Osteocyte (in vitro differentiated cells): ENCODE measurements at regions not wholly inside any gene's neighbourhood (a gene's known extent, or its start where the extent isn't known, plus 50 kb on each side); places are given as distances from the start of the nearest gene placed in this dataset.

Experiments used
- DNase-seq: peaks from one replicate; pipeline ENCODE4 v3.0.0; 2021; ENCODE audit warnings: mixed read lengths; ENCODE audit not compliant: unreplicated experiment; ENCODE audit errors: extremely low spot score
- H3K27ac Mint-ChIP-seq: one replicate; pipeline ENCODE4 v1.8.0; 2021; ENCODE audit warnings: mild to moderate bottlenecking, mixed read lengths; ENCODE audit not compliant: unreplicated experiment
- H3K27me3 Mint-ChIP-seq: one replicate; pipeline ENCODE4 v1.8.0; 2021; ENCODE audit warnings: mixed read lengths; ENCODE audit not compliant: unreplicated experiment
- H3K36me3 Mint-ChIP-seq: one replicate; pipeline ENCODE4 v1.8.0; 2021; ENCODE audit warnings: mixed read lengths; ENCODE audit not compliant: unreplicated experiment
- H3K4me1 Mint-ChIP-seq: one replicate; pipeline ENCODE4 v1.8.0; 2021; ENCODE audit warnings: mixed read lengths; ENCODE audit not compliant: unreplicated experiment
- H3K4me3 Mint-ChIP-seq: one replicate; pipeline ENCODE4 v1.8.0; 2021; ENCODE audit warnings: mild to moderate bottlenecking, moderate library complexity, mixed read lengths; ENCODE audit not compliant: unreplicated experiment
- H3K9me3 Mint-ChIP-seq: one replicate; pipeline ENCODE4 v1.8.0; 2021; ENCODE audit warnings: mixed read lengths; ENCODE audit not compliant: unreplicated experiment
- TF ChIP-seq, protein P1 (sequence below): fragments of 200-600 bp; sonication (generic); IDR thresholded peaks from 2 replicates; pipeline ENCODE4 v1.5.0; 2021; ENCODE audit warnings: antibody characterized with exemption, mild to moderate bottlenecking, moderate library complexity

DNA sequence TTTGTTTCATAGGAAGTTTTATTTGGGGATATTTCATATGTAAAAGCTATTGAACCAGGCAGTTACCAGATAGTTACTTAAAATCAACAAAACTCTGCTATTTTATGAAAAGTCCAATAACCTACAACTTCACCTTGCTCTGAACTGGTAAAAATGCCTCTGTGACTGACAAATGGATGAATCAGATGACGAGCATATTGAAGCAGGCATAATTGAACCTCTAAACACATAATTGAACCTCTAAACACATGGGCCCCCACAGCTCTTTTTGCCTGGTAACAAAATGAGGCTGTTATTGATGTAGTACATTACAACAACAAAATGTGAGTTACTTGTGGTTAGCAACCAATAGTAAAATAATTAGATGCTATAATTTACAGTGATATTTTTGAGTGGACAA, 99.7 kb downstream of the MBL2 start:
- Mint-ChIP-seq H3K4me3 (no peak overlapping the region), H3K4me1 (peaks cover 3% of the 10 kb centered on the region), H3K9me3 (peaks cover 7% of the 10 kb centered on the region), H3K27ac (no peak overlapping the region), H3K27me3 (no peaks in the 10 kb centered on the region), H3K36me3 (no peaks in the 10 kb centered on the region)
- TF ChIP-seq, protein P1, sequence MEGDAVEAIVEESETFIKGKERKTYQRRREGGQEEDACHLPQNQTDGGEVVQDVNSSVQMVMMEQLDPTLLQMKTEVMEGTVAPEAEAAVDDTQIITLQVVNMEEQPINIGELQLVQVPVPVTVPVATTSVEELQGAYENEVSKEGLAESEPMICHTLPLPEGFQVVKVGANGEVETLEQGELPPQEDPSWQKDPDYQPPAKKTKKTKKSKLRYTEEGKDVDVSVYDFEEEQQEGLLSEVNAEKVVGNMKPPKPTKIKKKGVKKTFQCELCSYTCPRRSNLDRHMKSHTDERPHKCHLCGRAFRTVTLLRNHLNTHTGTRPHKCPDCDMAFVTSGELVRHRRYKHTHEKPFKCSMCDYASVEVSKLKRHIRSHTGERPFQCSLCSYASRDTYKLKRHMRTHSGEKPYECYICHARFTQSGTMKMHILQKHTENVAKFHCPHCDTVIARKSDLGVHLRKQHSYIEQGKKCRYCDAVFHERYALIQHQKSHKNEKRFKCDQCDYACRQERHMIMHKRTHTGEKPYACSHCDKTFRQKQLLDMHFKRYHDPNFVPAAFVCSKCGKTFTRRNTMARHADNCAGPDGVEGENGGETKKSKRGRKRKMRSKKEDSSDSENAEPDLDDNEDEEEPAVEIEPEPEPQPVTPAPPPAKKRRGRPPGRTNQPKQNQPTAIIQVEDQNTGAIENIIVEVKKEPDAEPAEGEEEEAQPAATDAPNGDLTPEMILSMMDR: no peak
- no peak for DNase-seq

DNA sequence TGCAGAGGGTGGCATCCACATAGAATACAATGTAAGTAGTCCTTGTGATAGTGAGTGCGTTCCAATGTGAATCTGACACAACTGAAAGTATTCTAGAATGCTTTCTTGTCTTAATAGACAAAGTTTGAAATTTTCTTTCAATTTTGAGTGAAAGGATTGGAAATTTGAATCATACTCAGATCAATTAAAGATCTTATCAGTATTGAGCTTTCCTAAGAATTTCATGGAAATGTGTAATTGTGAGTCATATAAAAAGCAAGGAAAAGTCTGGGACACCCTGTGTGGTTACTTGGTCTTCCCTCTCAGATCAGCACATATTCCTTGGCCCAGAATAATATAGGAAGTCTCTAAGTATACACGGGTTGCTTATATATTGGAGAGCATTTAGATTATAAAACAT, 99.1 kb downstream of the MBL2 start:
- Mint-ChIP-seq H3K27me3 (no peaks in the 10 kb centered on the region), H3K27ac (no peak overlapping the region), H3K4me3 (no peak overlapping the region), H3K36me3 (no peaks in the 10 kb centered on the region), H3K4me1 (no peaks in the 10 kb centered on the region), H3K9me3 (peaks cover 7% of the 10 kb centered on the region)
- TF ChIP-seq, protein P1: no peak
- no peak for DNase-seq

DNA sequence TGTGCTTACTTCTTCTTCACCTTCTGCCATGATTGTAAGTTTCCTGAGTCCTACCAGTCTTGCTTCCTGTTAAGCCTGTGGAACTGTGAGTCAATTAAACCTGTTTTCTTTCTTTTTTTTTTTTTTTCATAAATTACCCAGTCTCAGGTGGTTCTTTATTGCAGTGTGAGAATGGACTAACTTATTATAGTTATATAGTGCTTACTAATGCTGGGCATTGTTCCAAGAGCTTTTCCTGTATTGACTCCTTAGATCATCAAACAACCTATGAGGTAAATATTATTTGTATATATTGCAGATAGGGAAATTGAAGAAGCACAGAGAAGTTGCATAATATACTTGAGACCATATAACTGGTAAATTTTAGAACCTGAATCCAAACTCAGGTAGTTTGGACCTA, 98.1 kb downstream of the MBL2 start:
- Mint-ChIP-seq H3K4me1 (no peaks in the 10 kb centered on the region), H3K9me3 (peaks cover 7% of the 10 kb centered on the region), H3K27me3 (no peaks in the 10 kb centered on the region), H3K27ac (no peak overlapping the region), H3K4me3 (no peak overlapping the region), H3K36me3 (no peaks in the 10 kb centered on the region)
- DNase-seq: no peak
- TF ChIP-seq, protein P1: no peak

DNA sequence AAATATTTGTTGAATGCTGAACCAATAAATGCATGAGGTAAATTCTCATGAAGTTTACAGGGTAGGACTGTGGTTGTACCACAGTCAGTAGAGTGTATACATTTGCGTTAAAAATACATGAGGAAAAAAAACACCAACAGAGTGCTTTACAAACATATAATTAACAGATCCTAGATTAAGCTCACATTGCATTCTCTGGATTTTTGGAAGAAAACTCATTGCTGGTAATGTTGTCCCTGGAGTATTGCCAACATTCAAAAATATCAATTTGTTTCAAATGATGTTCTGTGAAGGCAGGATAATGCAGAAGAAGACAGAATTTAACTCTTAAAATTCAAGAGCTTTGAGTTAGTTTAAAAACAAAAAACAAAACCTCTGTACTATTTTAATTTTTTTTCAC, 95.5 kb downstream of the MBL2 start:
- no peaks in the 10 kb centered on the region for H3K36me3 Mint-ChIP-seq
- no peak overlapping the region for H3K27ac Mint-ChIP-seq
- no peaks in the 10 kb centered on the region for H3K27me3 Mint-ChIP-seq
- peaks cover 14% of the 10 kb centered on the region for H3K4me1 Mint-ChIP-seq
- peaks cover 7% of the 10 kb centered on the region for H3K9me3 Mint-ChIP-seq
- no peak overlapping the region for H3K4me3 Mint-ChIP-seq
- DNase-seq: no peak
- TF ChIP-seq, protein P1: no peak

DNA sequence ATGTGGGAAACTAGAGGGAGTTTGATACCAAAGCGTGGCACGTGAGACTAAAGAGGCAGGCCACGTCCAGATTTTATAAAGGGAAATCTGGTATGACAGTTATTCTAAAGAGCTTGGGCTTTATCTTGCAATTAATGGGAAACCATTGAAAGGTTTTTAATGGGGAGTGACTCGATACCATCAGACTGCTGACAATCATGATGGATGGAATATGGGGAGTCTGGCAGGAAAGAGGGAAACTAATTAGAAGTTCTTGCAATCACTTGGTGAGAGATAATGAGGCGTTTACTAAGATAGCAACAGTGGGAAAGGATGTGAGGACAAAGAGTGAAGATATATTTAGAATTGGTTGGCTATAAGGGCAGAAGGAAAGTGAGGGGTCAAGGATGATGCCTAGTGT, 94.0 kb downstream of the MBL2 start:
- peaks cover 14% of the 10 kb centered on the region for H3K4me1 Mint-ChIP-seq
- TF ChIP-seq, protein P1: no peak
- H3K9me3 Mint-ChIP-seq: peaks cover 7% of the 10 kb centered on the region
- DNase-seq: no peak
- no peak overlapping the region for H3K4me3 Mint-ChIP-seq
- H3K27me3 Mint-ChIP-seq: no peaks in the 10 kb centered on the region
- no peaks in the 10 kb centered on the region for H3K36me3 Mint-ChIP-seq
- no peak overlapping the region for H3K27ac Mint-ChIP-seq
